PFSK-1 (cell line): ENCODE measurements at regions not wholly inside any gene's neighbourhood (a gene's known extent, or its start where the extent isn't known, plus 50 kb on each side); places are given as distances from the start of the nearest gene placed in this dataset.

ENCODE experiments used
- FOXP2 ChIP-seq: optimal IDR thresholded peaks from 2 replicates; pipeline ENCODE3; 2011; ENCODE audit warnings: borderline replicate concordance, control low read depth, inconsistent platforms; ENCODE audit not compliant: insufficient read depth; ENCODE audit errors: extremely low read length, extremely low read depth
- POLR2AphosphoS5 ChIP-seq: IDR thresholded peaks from 2 replicates; pipeline ENCODE4 v1.6.1; 2012; ENCODE audit warnings: low read depth, mild to moderate bottlenecking, control low read depth, low read length, moderate library complexity
- REST ChIP-seq, 2 experiments: IDR thresholded peaks; 2 replicates each; pipeline versions ENCODE4 v1.6.1 to v1.8.0; 2011 to 2012; ENCODE audit warnings: low read depth in 2 of 2, low read length in 2 of 2, control low read depth in 1 of 2, inconsistent platforms in 1 of 2, mild to moderate bottlenecking in 1 of 2, moderate library complexity in 1 of 2; ENCODE audit not compliant: insufficient read depth in 1 of 2
- SIN3A ChIP-seq: IDR thresholded peaks from 2 replicates; pipeline ENCODE4 v1.6.1; 2012; ENCODE audit warnings: mild to moderate bottlenecking, low read length, moderate library complexity, borderline replicate concordance; ENCODE audit not compliant: insufficient read depth
- TAF1 ChIP-seq: IDR thresholded peaks from 2 replicates; pipeline ENCODE4 v1.6.1; 2012; ENCODE audit warnings: low read length, control low read depth, borderline replicate concordance; ENCODE audit not compliant: insufficient read depth

GRCh38 chr2:18987592-18988073 lies 370.8 kb downstream of the OSR1 start:
- TF ChIP-seq REST (IDR thresholded peaks at IDR 0.05; ENCODE audit: insufficient read depth in 1 of 2, low read depth in 2 of 2, low read length in 2 of 2) = no peak
- no peak for TF ChIP-seq POLR2AphosphoS5
- TF ChIP-seq SIN3A = no peak
- no peak for TF ChIP-seq FOXP2
- no peak for TF ChIP-seq TAF1

- TF ChIP-seq FOXP2 = no peak
- no peak for TF ChIP-seq SIN3A
- TF ChIP-seq TAF1 = no peak
- TF ChIP-seq REST (IDR thresholded peaks at IDR 0.05; ENCODE audit: insufficient read depth in 1 of 2, low read depth in 2 of 2, low read length in 2 of 2) = no peak
- no peak for TF ChIP-seq POLR2AphosphoS5
These were observed 371.4 kb downstream of the OSR1 start for GRCh38 chr2:18987016-18987415.

GRCh38 chr2:18986046-18986445 lies 372.4 kb downstream of the OSR1 start:
- TF ChIP-seq SIN3A (no peak), POLR2AphosphoS5 (no peak), TAF1 (no peak), FOXP2 (no peak), REST (IDR thresholded peaks at IDR 0.05; ENCODE audit: insufficient read depth in 1 of 2, low read depth in 2 of 2, low read length in 2 of 2) (no peak)

GRCh38 chr2:18980786-18981430 lies 377.5 kb downstream of the OSR1 start:
- TF ChIP-seq SIN3A (no peak), REST (IDR thresholded peaks at IDR 0.05; ENCODE audit: insufficient read depth in 1 of 2, low read depth in 2 of 2, low read length in 2 of 2) (no peak), POLR2AphosphoS5 (no peak), FOXP2 (no peak), TAF1 (no peak)
